GM12891 (cell line): ENCODE measurements at regions not wholly inside any gene's neighbourhood (a gene's known extent, or its start where the extent isn't known, plus 50 kb on each side); places are given as distances from the start of the nearest gene placed in this dataset.
"Not testable (repeated sequence)": the region's sequence is repeated elsewhere in the genome, so short reads cannot be mapped to it uniquely, and the experiment has no call there.

Source experiments
- DNase-seq: peaks from one replicate; pipeline ENCODE4 v3.0.0; 2011; ENCODE audit warnings: low spot score; ENCODE audit not compliant: insufficient read length
- FAIRE-seq: peaks from 2 replicates; lab custom pipeline; 2011; peaks lifted over from hg19 to GRCh38; lab: Jason Lieb, UNC
- PAX5 ChIP-seq: IDR thresholded peaks from 2 replicates; pipeline ENCODE4 v1.6.1; 2011; ENCODE audit warnings: low read length, moderate library complexity, mild to moderate bottlenecking; ENCODE audit not compliant: insufficient read depth, severe bottlenecking
- POLR2A ChIP-seq: IDR thresholded peaks from 2 replicates; pipeline ENCODE4 v1.6.1; 2011; ENCODE audit warnings: low read depth, low read length, control low read depth
- POLR2AphosphoS5 ChIP-seq: IDR thresholded peaks from 2 replicates; pipeline ENCODE4 v1.6.1; 2011; ENCODE audit warnings: low read depth, low read length, control low read depth
- POU2F2 ChIP-seq: IDR thresholded peaks from 2 replicates; pipeline ENCODE4 v1.6.1; 2011; ENCODE audit warnings: low read depth, mild to moderate bottlenecking, control low read depth, low read length, moderate library complexity
- SPI1 ChIP-seq: IDR thresholded peaks from 2 replicates; pipeline ENCODE4 v1.6.1; 2011; ENCODE audit warnings: low read depth, low read length, control low read depth
- TAF1 ChIP-seq: IDR thresholded peaks from 2 replicates; pipeline ENCODE4 v1.6.1; 2011; ENCODE audit warnings: low read depth, low read length, control low read depth

DNA sequence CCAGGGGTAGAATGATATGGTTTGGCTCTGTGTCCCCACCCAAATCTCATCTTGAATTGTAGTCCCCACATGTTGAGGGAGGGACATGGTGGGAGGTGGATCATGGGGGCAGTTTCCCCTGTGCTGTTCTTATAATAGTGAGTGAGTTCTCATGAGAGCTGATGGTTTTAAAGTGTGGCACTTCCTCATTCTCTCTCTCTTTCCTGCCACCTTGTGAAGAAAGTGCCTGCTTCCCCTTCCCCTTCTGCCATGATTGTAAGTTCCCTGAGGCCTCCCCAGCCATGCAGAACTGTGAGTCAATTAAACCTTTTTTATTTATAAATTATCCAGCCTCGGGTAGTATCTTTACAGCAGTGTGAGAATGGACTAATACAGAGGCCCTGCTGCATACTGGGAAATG is 201.1 kb downstream of the LARP7 start:
- peak; percentile 67; the same call in 1 of the 2 replicates for TF ChIP-seq SPI1
- DNase-seq, FAIRE-seq: not testable (repeated sequence)

DNA sequence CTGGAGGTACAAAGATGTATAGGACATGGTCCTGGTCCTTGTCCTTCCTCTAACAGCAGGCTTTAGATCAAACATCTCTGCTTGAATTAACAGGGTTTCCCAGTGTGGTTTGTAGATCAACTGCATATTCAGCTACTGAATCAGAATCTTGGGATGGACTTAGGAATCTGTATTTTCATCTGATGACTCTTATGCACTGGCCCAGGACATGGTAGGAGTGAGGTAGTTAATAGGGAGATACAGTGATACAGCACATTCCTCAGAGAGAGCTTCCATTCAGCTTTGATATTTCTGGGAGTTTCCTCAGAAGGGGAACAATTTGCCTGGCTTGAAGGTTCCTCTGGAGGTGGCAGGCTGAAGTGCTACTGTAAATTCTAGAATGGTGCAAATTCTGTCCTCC is 203.1 kb downstream of the LARP7 start:
- no peak for DNase-seq
- no peak for TF ChIP-seq PAX5
- TF ChIP-seq POLR2A = no peak
- peak; percentile 40 for FAIRE-seq

DNA sequence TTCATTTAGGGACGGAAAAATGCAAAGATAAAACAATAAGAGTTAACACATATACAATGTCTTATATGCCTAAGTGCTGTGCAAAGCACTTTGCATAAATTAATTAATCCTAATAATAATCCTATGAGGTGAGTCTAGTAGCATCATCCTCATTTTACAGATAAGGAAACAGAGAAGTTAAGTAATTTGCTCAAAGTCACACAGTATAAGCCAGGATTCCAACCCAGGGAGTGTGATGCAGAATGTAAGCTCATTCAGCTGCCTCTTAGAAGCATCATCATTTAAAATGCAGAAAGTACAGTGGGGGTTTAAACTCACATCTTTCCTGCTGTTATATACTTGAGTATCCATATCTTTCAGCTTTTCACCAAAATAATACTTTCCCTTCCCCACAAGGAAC is 203.7 kb downstream of the LARP7 start:
- no peak for FAIRE-seq
- TF ChIP-seq SPI1 (no peak), POU2F2 (no peak), POLR2A (no peak), PAX5 (no peak), TAF1 (no peak)
- no peak for DNase-seq

DNA sequence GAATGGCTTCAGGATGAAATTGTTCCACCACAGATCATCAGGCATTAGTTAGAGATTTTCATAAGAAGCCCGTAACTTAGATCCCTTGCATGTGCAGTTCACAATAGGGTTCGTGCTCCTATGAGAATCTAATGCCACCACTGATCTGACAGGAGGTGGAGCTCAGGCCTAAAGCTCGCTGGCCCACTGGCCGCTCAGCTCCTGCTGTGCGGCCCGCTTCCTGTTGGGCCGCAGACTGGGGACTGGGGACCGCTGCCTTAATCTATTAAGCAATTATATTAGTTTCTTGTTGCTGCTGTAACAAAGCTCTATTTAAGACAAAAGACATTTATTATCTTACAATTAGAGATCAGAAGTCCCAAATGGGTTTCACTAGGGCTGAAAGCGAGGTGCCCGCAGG is 205.6 kb downstream of the LARP7 start:
- TF ChIP-seq POLR2AphosphoS5 (no peak), TAF1 (no peak), POU2F2 (no peak), PAX5 (no peak), POLR2A (no peak), SPI1 (no peak)
- no peak for FAIRE-seq
- no peak for DNase-seq

DNA sequence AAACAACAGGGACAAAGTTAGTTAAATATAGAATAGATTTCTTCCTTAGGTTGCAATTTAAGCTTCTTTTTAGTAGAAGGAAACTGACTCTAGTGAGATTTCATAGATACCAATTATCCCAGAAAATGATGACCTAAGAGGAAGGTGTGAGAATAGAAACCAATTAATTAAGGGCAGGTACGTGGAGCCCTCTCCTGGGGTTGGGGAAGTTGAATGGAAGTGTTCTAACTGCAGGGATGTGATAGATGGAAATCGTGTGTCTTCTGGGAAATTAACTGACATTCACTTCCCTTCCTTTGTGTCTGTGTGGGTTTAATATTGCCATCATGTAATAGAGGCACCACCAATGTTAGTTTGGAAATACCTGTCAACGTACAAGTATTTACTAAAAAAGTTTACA is 204.1 kb upstream of the ANK2 start:
- DNase-seq (no peak), FAIRE-seq (no peak)
- TF ChIP-seq PAX5 (no peak), SPI1 (no peak), TAF1 (no peak), POU2F2 (no peak), POLR2AphosphoS5 (no peak), POLR2A (no peak)

DNA sequence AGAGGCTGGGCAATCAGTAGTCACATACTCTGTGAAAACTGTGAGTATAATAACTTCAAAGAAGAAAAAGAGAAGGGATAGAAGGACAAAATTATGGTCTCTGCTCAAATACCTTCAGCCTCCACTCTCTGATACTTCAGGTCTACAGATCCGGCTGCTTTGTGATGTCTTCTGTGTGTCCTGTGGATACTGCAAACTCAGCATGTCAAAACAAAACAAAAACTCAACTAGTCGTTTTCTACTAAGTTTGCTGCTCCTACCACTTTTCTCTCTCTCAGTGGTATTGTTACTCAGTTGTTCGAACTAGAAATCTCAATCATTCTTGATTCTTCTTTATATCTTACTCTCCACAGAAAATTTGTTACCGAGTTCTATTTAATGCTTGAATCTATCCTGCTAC is 202.4 kb upstream of the ANK2 start:
- TF ChIP-seq PAX5 (no peak), POU2F2 (no peak), SPI1 (no peak), POLR2AphosphoS5 (no peak), TAF1 (no peak), POLR2A (no peak)
- FAIRE-seq = peak; percentile 20
- no peak for DNase-seq

DNA sequence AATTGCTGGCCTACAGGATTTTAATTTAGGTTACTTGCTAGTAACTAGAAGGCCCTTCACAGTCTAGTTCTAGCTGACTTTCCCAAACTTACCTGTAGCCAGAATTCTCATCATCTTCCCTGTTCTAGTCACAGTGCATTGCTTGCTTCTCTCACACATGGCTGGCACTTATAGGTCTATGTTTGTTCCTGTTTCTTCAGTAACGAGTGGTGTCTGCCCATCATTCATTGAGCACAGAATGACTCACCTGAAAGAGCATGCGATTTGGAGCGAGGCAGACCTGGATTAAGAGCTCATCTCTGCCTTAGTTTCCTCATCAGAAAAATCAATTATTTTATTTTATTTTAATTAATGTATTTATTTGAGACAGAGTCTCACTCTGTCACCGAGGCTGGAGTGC is 201.7 kb upstream of the ANK2 start:
- TF ChIP-seq POLR2A (no peak), PAX5 (no peak), SPI1 (no peak), POU2F2 (no peak), POLR2AphosphoS5 (no peak), TAF1 (no peak)
- FAIRE-seq = no peak
- DNase-seq = no peak

DNA sequence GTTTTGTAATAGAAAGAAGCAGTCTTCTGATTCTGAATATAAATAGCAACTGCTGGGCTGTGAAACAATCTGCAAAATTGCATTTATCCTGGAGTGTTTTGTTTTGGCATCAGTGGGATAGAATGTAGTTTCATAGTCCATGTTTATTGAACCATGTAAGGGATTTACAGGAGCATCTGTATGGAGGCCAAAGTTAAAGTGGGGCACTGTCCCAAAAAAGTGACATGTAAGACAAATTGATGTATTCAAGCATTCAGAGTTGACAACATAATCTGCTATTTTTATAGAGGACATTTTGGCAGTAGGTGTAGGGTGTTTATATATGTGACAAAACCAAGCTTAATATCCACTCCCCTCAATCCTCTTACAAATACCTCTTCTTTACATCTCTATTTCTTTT is 200.5 kb upstream of the ANK2 start:
- DNase-seq (no peak), FAIRE-seq (no peak)
- TF ChIP-seq POLR2A (no peak), TAF1 (no peak), POLR2AphosphoS5 (no peak), PAX5 (no peak), POU2F2 (no peak), SPI1 (no peak)

DNA sequence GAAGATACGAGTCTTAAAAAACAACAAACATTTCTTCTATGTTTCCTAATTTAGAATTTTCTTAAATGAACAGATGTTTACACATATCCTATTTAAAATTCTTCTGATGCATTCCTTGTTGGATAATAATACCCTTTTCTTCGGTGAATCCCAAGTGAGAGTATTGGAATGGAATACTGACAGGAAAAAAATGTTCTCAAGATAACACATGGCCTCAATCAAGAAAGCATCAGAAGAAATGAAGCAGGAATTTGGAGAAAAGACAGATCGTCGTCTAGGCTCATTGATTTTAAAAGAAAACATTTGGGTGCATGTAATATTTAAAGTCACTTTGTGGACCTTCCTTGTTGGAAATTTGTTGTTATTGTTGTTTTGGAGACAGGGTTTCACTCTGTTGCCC is 196.9 kb upstream of the ANK2 start:
- DNase-seq = no peak
- TF ChIP-seq POU2F2 = no peak
- TF ChIP-seq TAF1 = no peak
- no peak for TF ChIP-seq SPI1
- no peak for TF ChIP-seq POLR2A
- TF ChIP-seq PAX5 = no peak
- no peak for TF ChIP-seq POLR2AphosphoS5
- FAIRE-seq = no peak

DNA sequence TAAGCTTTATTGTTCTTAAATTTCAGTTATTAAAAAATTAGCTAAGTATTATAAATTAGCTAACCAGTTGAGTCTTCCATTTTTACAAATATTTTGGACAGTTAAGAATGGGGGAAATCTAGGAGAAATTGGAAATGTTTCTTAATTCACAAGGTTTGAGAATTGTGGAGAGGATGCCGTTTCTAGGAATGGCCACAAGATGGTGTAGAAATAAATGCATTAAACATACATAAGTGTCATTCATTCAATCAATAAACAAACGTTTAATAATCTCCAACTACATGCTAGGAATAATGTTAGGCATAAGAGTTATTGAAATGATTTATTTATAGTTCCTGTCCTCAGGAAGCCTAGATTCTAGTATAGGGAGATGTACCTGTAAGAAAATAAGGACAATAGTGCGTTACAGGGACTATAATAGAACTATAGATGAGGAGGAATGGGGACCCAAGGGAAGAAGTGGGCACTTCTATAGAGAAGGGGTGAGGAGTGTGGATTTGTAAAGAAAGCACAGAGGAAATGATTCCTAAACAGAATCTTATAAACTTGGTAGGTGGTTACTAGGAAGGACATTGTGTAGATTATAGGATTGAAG is 195.7 kb upstream of the ANK2 start:
- TF ChIP-seq SPI1 = no peak
- no peak for TF ChIP-seq PAX5
- no peak for TF ChIP-seq POLR2AphosphoS5
- no peak for TF ChIP-seq TAF1
- TF ChIP-seq POU2F2 = no peak
- no peak for TF ChIP-seq POLR2A
- no peak for DNase-seq
- FAIRE-seq = peak; percentile 20
